AG08395 (cell line): ENCODE measurements at regions not wholly inside any gene's neighbourhood (a gene's known extent, or its start where the extent isn't known, plus 50 kb on each side); places are given as distances from the start of the nearest gene placed in this dataset.

Source experiments
- DNase-seq: peaks from one replicate; pipeline ENCODE4 v3.0.0; 2012; ENCODE audit warnings: mixed read lengths, low spot score

- no peak for DNase-seq
These were observed 123.7 kb upstream of the NCK2 start for GRCh38 chr2:105621038-105621437.

- DNase-seq: no peak
These were observed 126.4 kb upstream of the NCK2 start for GRCh38 chr2:105618351-105618659.

DNA sequence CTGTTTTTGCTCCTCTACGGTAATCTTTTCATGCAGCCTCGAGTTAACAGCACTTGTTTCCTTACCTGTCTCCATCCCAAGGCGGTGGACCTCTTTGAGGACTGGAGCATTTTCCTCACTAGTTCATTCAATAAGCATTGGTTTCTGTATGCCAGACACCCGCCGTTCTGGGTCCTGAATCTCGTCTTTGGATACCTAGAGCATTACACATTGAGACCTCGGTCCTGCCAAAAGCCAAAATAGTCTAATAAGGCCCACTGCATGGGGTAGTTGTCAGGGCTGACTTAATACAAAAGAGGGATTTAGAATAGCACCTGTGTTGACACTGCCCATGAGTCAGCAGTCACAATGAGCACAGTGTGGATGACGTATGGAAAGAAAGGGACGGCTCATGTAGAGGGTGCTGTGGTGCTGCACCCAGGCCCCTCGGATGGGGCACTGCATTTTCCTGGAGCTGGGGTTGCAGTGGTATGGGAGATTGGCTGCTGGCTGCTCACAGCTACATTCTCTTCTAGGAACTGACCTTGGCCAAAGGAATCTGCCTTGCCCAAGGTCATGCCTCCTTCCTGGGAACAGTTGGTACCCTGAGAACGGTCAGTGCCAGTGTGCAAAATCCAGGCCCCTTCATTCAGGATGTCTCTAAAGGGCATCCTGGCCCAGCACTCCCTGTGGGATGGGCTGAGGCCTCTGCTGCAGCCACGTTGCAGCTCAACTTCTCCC lies 126.9 kb upstream of the NCK2 start:
- no peak for DNase-seq

GRCh38 chr2:105615305-105615704 lies 129.4 kb upstream of the NCK2 start:
- no peak for DNase-seq

DNA sequence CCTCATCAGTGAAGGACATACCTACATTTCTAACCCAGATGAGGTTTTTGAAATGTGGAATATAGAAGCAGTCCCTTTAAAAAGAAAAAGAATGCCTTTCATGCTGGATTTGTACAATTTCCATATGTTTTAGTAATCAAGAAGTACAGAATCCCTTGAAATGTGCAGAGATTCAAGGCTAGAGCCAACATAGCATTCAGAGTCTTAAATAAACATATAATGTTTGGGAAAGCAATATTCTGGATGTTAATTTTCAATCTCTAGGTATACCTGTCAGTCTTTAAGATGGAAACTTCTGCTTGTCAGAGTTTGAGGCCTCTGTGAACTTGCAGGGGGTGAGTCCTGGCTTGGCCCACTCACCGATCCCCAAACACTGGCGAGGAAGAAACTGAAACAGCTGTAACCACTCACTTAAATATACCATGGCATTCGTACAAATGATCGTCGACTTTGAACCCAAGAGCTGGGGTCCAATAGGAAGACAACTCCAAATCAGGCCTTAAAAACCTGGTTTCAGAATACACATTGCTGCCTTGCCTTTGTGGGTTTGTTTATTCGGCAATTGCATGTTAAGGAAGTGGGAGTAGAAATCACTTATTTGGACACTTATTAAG lies 132.8 kb upstream of the NCK2 start:
- no peak for DNase-seq

DNA sequence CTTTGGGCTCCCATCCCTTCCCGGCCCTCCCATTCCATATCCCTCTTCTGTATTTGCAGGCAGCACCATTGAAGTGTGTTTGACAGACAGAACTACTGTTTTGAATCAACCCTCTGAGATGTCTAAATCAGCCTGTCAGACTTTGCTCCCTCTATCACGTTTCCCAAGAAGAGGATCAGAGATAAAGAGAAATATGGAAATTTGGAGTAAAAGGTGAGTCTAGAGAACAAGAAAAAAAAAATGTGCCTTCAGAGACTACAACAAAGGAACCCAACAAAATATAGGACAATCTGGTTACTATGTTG lies 133.4 kb upstream of the NCK2 start:
- DNase-seq: no peak

DNA sequence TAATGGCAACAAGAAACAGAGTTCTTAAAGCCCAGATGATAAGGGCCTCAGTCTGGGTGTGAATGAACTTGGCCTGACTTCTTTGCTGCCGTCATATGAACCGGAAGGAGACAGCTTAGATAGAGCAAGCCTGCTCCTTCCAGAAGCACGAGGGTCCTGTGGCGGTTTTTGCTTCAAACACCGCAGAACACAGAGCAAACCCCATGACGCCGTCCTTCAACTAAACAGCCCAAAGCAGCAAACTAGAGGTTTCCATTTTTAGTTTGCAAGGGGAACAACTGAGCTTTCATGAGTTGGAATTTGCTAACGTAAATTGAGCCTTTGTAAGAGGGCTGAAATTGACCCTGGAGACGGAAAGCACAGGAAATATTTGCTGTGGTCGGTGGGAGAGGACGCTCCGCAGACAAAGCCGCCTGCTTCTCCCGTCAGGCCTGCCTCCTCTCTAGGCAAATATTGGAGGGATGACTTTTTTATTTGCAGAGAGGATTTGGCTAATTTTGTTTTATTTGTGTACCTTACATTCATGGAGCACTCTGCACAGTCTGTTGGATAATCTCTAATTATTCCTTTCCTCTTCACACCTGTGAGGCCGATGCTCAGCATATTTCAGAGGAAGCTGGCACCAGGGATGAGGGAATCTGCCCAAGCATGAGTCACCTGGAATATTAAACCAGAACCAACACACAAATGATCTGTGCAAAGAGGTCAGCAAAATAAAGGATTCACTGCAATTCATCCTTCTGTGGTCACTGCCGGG lies 134.0 kb upstream of the NCK2 start:
- no peak for DNase-seq

DNA sequence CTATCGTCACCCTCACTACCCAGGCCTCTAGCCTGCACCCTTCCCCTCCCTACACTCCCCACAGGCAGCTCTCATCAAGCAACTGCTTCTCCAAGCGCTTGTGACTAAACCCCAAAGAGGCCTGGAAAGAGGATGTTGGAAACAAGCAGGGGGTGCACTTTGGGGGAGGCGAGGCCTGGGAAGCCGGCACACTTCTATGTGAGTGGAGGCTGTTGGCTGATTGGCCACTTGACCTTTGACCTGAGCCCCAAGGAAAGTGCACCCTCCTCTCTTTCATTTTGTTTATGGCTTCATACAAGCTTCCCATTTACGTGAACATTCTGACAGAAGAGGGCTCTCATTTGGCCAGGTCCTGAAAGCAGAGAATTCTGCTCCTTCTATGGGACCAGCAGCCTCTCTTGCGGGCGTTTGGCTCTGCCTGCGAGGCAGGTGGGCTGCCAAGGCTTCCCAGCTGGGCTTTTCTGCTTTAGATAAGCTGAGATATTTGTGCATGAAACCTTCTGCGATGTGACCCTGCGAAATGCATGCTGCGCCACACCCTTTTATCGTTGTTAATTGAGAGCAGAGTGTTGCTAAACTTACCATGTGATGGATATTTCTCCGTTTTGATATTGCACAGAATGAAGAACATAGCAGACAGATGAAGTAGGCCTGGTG lies 134.8 kb upstream of the NCK2 start:
- no peak for DNase-seq

DNA sequence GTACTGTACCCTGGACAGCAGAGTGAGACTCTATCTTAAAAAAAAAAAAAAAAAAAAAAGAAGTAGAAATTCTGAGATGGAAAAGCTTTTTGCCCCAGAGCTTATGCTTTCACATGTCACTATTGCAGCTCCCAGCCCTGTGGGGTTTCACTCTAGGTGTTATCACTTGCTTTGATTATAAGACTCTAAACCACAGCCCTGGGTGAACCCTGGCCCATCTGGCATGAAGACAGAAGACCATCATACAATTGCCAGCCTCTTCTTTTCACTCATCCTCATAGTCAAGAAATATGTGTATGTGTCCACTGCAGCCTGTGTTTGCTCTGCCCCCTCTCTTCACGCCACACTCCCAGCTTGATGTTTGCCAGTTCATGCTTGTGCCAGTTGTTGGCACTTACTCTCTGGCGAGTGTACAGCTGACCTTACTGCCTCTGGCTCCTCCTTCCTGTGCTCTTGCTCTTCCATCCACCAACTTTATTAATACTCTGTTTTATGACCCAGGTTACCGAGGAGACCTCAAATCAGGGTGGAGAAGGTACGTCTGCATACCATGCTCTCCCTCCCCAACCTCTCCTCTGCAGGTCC lies 136.7 kb upstream of the NCK2 start:
- DNase-seq: no peak

GRCh38 chr2:105606081-105606480 lies 138.6 kb upstream of the NCK2 start:
- DNase-seq: no peak

DNA sequence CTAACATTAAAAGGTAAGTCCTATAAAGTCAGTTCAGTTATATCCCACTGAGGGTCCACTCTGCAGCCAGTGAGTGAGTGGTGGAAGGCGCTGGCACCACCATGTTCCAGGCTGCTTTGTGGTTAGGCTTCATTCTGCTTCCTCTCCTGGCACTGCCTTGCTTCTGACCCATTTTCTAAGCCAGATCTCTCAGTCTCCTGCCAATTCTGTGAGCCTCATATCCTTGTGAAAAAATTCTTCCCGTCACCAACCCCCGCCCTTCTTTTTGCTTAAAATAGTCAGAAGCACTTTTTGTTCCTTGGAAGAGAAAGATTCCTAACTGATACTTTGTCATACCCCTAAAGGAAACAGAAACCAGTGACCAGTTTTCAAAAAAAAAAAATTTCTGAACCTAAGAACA lies 139.8 kb upstream of the NCK2 start:
- no peak for DNase-seq

DNA sequence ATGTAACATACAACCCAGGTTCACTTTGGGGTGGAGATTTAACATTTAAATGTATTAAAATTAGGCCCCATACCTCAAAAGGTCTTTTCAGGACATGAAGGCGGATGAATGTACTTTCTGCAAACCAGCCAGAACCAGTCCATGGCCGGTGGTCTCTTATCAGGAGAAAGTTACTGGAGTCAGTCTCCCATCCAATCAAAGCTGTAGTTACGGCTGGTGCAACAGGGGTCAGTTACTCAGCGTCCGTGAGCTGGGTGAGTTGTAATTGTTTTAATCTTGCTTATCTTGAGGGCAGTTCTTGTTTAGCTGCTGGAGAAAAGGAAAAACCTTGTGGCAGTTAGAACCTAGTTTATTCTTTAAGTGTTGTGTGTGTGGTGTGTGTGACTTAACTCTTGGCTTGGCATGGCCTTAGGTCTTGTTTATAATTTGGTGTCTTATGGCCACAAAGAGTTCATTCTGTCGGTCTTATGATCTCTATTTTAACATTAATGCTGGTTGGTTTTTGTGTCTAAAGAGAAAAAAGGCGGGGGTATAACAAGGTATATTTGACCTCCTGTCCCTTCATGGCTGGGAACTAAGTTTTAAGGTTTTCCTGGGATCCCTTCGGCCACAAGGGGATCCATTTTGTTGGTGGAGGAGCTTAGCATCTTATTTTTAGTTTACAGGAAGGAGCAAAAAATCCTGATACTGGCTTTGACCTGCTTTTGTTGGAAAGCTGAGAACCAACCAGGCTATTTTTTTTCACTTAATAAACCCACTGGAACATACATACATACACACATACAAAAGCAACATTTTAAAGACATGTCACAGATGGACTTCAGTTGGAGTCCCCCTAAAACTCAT lies 143.5 kb upstream of the NCK2 start:
- no peak for DNase-seq

DNA sequence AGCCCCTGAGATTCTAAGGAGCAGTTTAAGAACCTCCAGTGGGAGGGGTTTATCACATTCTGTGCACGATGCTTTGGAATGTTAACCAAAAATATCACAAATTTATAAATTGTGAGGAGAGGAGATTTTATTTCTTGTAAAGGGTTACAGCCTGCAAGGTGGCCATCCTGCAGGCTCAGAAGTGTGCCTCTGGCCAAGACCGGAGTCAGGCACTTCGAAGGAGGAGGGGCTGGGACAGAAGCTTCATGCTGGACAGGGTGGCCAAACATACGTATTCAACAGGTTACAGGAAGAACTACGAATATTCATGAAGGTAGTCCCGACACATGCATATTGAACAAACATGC lies 144.1 kb upstream of the NCK2 start:
- no peak for DNase-seq

GRCh38 chr2:105600037-105600442 lies 144.7 kb upstream of the NCK2 start:
- no peak for DNase-seq

- DNase-seq: no peak
These were observed 145.6 kb upstream of the NCK2 start for GRCh38 chr2:105598829-105599698.

- no peak for DNase-seq
These were observed 146.6 kb upstream of the NCK2 start for GRCh38 chr2:105597806-105598803.

GRCh38 chr2:105597011-105597805 lies 147.5 kb upstream of the NCK2 start:
- no peak for DNase-seq

DNA sequence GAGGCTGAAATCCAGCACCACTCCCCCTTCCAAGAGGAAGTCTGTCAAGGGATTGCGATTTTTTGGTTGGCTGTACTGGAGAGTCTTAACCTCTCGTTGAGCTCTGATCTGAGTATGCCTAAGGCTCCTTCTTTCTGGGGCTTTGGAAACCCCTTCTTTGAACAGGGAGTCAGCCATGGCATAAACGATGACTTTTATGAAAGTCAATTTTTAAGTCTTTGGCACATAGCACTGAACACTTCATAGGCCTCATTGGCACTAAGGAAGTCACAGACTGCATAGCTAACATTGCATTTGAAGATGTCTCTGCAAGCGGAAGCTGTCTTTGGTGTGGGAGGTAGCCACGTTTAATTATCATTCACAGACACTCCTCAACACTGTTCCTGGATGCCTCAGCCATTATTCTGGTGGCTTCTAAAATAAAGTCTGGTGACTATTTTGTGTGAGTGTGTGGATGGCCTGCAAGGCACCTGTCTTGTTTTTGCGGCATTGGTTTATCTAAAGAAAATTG lies 148.2 kb upstream of the NCK2 start:
- no peak for DNase-seq

DNA sequence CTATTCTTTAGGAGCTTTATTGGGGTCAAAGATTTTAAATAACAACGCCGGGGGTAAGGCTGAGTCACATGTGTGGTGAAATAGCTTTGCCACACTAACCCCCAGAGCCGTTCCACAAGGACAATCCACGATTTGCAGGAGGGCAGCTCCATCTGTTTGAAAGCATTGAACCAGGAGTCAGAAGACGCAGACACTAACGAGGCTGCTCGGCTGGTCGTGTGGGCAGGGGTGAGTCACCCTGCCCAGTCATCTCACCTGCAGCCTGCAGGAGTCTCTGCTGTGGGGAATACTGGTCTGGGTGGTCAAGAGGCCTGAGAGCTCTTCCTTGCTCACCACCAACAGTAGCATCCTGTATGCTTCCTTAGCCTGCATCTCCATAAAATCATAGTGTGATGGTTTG lies 149.2 kb upstream of the NCK2 start:
- DNase-seq: no peak
